ENCODE measurements at regions not wholly inside any gene's neighbourhood (a gene's known extent, or its start where the extent isn't known, plus 50 kb on each side); places are given as distances from the start of the nearest gene placed in this dataset.
"Not testable (repeated sequence)": the region's sequence is repeated elsewhere in the genome, so short reads cannot be mapped to it uniquely, and the experiment has no call there.

DNA sequence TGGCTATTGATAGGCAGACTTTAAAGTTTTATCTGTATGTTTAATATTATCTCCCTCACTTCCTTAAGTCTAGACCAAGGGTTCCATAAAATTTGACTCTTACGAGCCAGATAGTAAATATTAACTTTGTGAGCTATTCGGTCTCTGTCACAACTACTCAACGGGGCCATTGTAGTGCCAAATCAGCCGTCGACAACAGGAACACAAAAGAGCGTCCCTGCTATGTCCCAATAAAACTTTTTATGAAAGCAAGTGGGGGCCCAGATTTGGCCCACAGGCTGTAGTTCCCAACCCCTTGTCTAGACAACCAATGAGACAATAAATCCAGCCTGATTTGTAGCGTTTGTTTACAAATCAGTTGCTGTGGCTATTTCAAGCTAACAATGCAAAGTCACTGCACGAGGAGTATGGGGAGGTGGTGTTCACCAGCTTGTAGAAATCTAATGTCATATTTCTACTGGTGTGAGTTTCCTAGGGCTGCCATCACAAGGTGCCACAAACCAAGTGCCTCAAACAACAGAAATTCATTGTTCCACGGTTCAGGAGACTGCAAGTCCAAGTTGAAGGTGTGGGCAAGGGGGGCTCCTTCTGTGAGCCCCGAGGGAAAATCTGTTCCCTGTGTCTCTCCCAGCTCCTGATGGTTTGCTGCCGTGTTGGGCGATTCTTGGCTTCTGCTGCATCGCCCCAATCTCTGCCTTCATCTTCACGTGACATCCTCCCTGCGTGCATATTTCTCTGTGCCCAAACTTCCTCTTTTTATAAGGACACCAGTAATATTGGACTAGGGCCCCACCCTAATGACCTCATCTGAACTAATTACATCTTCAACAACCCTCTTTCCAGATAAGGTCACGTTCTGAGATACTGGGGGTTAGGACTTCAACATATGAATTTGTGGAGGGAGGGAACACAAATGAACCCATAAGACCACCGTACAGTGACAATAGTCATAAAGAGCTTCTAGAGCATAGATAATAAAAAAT is 356.0 kb upstream of the JARID2 start:
- DNase-seq = no peak

DNA sequence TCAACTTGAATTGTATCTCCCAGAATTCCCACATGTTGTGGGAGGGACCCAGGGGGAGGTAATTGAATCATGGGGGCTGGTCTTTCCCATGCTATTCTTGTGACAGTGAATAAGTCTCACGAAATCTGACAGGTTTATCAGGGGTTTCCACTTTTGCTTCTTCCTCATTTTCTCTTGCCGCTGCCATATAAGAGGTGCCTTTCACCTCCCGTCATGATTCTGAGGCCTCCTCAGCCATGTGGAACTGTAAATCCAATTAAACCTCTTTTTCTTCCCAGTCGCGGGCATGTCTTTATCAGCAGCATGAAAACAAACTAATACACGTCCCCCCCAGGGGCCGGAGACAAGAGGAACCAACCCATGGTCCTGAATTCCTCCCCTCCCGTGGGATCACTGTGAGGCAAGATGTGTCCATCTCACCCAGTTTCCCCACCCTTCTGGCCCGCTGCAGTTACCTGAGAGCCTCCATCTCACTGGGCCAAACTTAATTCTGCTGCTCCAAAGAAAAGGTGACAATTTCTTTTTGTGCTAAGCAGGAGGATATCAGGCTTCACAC is 354.0 kb upstream of the JARID2 start:
- not testable (repeated sequence) for DNase-seq

DNA sequence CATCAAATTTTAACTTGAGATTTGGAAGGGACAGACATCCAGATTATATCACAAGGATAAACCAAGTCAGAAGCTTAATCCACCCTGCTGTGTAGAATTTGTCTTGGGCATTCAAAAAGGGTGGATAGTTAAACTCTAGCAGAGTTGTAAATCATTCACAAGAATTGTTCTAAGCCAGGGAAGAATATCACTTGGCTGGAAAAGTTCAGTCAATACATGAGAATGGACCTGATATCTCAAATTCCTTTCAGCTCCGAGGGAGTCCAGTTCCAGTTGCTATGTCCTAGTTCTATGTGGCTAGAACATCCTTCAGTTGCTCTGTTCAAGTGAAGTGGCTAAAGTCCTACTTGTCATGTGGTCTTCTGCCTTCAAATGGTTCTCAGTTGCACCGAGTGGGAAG is 351.8 kb upstream of the JARID2 start:
- no peak for DNase-seq

DNA sequence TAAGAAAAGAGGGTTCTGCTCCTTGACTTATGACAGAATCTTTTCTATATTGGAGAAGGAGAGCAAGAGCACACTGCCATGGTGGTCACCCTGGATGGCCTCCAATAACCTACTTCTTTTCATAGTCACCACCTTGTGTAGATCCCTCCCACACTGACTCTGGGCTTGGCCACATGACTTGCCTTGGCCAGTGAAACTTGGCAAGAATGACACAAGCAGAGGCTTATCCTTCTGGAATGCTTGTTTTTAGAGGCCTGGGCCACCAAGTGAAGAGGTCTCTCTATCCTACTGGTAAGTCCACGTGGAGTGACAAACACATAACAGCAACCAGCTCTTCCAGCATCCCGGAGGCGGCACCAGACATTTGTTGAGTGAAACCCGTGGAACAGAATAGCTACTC is 349.4 kb upstream of the JARID2 start:
- DNase-seq = no peak

DNA sequence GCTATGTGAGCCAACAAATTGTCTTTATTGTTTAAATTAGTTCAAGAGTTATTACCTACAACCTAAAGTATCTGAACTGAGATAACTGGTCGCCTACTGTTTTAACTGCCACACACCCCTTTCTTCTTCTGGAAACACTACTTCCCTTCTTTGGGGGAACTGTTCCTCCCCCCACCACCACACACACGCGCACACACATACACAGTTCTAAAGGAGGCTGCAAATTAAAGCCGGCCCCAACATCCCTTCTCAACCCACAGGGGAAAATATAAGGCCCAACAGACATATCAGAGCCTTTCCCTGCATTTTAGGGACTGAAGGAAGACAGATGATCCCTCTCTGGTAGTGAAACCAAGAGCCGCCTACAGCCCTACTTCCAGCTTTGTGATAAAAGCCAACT is 348.0 kb upstream of the JARID2 start:
- DNase-seq = no peak

DNA sequence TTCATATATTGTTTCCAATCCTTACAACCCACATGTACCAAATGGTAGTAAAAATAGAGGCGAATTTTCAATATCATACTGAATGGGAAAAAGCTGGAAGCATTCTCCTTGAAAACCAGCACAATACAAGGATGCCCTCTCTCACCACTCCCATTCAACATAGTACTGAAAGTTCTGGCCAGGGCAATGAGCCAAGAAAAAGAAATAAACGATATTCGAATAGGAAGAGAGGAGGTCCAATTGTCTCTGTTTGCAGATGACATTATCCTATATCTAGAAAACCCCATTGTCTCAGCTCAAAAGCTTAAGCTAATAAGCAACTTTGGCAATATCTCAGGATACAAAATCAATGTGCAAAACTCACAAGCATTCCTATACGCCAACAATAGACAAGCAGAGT is 346.4 kb upstream of the JARID2 start:
- DNase-seq = not testable (repeated sequence)

DNA sequence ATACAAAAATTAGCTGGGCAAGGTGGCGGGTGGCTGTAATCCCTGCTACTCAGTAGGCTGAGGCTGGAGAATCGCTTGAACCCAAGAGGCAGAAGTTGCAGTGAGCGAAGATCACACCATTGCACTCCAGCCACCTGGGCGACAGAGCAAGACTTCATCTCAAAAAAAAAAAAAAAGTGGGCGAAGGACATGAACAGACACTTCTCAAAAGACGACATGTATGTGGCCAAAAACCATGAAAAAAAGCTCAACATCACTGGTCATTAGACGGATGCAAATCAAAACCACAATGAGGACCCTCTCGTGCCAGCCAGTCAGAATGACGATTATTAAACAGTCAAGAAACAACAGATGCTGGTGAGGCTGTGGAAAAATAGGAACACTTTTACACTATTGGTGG is 344.9 kb upstream of the JARID2 start:
- DNase-seq = no peak

DNA sequence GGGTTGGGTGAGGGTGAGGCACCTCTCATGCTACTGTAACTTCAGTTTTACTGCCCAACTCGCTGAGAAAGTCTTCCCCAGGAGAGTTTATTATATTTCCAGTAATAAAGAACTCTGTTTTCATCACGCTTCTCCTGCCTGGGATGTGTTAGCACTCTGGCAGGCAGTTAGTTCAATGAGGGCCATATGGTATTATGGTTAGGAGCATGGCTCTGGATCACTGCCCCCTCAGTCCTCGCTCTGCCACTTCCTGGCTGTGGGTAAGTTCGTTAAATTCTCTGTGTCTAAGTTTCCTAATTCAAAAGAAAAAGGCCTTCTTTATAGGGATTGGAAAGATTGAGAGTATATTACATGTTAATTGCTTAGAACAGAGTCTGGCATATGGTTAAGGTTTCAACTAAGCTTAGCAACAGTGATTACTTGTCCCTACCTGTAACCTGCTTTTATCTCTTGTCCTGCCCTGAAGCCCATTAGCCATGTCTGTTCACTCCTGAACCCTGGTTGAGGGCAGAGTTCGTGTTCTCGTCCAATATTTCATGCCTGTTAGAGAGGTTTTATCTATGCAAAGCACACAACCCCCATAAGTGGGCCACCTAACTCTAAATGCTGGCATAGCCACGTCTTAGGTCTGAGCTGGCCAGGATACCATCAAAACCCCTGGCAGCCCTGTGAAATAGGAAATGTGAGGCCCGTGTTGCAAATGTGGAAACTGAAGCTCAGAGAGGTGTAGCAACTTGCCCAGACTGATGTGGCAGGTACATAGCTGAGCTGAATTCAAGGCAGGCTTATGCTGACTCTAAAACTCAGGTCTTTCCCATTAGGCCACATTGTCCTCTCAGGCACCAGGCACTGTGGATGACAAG is 342.5 kb upstream of the JARID2 start:
- DNase-seq = no peak

DNA sequence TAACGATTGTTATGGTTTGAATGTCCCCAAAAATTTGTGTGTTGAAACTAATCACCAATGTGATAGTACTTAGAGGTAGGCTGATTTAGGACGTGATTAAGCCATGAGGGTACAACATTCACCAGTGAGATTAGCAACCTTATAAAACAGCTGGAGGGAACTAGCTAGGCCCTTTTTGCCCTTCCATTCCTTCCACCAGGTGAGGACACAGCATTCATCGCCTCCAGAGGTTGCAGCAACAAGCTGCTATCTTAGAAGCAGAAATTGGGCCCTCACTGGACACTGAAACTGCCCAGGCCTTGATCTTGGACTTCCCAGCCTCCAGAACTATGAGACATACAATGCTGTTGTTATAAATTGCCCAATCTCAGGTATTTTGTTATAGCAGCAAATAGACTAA is 340.7 kb upstream of the JARID2 start:
- no peak for DNase-seq

DNA sequence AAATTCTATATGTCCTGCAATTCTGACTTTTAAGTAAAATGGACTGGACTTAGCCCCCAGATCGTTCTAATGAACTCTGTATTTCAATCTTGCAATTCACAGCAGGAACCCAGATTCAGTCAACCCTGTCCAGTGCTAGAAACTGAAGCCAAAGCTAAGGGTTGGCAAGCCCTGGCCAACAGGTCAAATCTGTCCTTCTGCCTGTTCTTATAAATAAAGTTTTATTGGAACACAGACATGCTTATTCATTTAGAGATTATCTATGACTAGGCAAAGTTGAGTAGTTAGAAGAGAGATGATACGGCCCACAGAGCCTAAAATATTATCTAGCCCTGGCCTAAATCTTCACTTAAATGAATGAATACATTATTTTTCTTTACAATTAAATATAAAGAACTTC is 339.2 kb upstream of the JARID2 start:
- DNase-seq = no peak

DNA sequence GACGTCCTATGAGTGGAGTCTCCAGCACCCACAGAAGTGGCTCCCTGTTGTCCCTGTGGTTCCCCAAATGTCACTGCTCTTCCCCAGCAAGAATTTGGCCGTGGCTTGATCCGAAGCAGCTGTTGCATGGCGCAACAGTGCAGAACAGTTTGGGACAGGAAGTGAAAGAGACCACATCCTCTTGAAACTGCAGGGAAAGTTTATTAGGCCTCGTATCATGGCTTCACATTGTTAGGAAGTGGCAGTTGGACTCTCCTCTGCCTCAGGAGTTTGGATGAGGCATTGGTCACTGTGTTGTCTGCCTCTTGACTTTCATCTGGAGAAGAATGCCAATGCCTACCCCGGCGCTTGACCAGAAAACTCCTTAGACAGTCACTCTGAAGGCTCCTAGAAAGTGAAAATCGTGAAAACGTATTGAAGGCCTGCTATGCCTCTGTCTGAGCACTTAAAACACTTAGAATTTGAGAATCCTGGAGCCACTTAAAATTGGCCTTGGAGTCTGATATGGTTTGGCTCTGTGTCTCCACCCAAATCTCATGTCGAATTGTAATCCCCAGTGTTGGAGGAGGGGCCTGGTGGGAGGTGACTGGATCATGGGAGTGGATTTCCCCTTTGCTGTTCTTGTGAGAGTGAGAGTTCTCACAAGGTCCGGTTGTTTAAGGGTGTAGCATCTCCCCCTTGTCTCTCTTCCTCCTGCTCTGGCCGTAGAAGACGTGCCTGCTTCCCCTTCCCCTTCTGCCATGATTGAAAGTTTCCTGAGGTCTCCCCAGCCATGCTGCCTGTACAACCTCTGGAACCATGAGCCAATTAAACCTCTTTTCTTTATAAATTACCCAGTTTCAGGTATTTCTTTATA is 334.9 kb upstream of the JARID2 start:
- peak in 15 of 56 donors; percentile 2 to 45 (median 9) for DNase-seq

DNA sequence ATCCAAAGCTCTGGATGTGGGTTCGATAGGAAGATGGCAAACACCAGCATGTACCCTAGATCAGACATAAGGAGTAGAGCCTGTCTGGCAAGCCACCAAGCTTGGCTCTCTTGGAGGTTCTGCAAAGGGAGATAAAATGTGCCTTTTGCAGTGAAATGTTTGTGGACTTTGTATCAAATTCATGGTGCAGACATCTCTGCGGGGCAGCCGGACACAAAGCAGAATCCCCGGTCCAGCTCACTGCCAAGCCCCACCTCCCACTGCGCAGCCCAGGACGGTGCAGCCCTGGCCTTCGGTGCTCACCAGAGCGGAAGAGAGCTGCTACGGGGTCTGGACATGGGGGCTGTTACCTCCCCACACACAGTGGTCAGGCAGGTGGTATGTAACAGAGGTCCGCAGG is 333.6 kb upstream of the JARID2 start:
- DNase-seq = no peak

DNA sequence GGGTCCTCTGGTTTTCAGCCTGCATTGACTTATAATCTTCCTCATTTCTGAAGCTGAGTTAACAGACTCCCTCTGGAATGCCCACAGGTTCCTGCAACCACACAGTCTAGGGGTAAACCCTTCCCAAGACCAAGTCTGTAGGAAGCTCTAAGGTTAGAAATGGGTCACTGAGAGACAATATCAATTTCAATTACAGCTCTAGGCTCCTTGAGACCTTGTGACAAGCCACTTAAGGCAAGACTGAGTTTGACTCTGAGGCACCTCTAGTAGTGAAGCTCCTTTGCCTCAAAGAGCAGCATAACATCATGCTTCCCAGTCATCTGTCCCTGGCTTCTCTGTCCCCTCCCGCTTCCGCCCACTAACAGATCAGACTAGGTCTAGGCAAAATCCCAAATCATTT is 333.2 kb upstream of the JARID2 start:
- no peak for DNase-seq

DNA sequence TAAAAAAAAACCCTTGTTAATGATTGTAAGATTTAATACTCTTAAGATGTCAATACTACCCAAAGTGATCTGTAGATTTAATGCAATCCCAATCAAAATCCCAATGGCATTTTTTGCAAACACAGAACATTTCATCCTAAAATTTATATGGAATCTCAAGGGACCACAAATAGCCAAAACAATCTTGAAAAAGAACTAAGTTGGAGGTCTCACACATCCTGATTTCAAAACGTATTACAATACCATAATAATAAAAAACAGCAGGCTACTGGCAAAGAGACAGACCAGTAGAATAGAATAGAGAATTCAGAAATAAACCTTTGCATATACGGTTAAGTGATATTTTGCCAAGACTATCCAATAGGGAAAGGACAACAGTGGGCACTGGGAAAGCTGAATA is 331.9 kb upstream of the JARID2 start:
- DNase-seq = no peak

DNA sequence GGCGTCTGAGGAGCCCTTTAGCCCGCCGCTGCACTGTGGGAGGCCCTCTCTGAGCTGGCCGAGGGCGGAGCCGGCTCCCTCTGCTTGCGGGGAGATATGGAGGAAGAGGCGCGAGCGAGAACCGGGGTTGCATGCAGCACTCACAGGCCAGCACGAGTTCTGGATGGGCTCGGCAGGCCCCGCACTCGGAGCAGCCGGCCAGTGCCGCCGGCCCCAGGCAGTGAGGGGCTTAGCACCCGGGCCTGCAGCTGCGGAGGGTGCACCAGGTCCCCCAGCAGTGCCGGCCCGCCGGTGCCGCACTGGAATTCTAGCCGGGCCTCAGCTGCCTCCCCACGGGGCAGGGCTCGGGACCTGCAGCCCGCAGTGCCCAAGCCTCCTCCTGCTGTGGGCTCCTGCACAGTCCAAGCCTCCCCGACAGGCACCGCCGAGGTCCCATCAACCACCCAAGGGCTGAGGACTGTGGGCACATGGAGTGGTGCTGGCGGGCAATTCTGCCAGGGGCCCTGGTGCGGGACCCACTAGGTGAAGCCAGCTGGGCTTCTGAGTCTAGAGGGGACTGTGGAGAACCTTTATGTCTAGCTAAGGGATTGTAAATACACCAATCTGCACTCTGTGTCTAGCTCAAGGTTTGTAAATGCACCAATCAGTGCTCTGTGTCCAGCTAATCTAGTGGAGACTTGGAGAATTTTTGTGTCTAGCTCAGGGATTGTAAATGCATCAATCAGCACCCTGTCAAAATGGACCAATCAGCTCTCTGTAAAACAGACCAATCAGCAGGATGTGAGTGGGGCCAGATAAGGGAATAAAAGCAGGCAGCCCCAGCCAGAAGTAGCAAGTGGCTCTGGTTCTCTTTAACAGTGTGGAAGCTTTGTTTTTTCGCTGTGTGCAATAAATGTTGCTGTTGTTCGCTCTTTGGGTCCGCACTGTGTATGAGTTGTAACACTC is 329.7 kb upstream of the JARID2 start:
- DNase-seq = no peak

DNA sequence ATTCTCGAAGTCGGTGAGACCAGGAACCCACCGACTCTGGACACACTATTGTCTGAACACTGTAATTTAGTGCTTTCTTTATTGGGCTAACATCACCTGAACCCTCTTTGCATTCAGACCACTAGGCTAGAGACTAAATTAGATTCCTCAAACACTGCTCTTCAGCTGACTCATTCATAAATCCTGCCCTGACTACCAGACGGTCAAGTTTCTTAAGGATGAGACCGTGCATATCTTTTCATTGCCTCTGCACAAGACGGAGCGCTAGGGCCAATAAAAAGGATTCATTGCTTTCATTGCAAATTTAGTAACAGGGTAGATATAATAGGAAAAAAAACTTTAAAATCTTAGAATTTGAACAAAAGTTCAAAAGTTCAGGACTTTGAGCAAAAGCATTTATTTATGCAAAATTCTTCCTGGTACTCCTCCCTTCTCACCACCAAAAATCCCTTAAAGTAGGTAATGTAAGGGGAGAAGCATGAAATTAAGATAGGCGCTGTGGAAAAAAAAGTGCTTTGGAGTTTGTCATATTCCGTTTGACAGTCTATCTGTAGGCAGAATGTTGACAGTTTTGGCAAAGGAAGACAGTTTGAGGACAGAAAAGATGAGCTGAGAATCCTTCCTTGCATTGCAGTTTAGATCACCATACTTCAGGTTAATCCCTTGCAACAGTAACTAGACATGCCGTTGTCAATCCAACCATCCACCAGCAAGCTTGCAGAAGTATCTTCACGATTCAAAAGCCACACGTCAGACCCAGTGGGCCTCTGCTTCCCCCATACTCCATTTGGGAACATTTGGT is 328.6 kb upstream of the JARID2 start:
- no peak for DNase-seq

DNA sequence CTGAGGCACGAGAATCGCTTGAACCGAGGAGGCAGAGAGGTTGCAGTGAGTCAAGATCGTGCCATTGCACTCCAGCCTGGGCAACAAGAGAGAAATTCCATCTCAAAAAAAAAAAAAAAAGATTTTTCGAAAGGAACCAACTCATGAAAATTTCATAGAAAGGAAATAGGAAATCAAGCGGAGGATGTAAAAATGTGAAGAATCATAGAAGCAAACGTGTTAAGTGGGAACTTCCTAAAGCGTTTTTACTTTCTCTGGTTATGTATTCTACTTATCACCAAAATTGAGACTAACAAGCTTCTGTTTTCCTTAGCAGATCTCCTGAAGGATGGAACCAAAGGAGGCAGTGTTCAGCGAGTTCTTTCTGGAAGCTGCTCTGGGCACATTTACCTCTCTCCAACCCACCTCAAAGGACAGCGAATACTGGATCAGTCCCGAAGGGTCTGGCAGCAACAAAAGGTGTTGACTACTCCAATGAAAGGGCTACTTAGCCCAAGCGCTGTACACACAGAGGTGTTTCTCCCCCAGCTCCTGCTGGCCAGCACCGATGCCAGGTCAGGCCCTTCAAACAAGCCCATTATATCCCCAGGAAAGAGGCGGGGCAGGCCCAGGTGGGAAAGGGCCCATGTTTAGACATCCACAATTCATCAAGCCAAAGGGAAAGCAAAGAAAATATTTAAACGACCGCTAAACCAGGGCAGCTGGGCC is 327.5 kb upstream of the JARID2 start:
- no peak for DNase-seq

DNA sequence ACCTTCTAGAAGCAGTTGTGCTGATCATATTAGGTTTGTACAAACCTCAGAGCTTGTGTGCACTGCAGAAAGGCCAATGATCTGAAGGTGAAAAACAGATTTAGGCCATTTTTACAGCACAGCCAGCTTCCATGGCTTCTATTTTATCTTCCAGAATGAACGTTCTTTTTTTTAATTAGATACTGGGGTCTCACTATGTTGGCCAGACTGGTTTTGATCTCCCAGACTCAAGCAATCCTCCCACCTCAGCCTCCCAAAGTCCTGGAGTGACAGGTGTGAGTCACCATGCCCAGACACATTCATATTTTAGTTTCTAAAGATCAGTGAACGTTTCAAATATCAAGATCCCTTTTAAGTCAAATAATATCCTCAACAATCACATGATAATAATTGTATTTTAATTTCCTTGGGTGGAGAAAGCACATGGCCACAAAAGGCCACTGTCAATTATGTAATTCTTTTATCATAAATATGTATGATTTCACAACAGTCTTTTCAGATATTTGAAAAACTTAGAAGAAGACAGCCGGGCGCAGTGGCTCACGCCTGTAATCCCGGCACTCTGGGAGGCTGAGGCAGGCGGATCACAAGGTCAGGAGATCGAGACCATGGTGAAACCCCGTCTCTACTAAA is 326.7 kb upstream of the JARID2 start:
- DNase-seq = no peak

Data from amygdala (tissue), 56 donors.